Stimulated activated naive CD8-positive, alpha-beta T cell treated with anti-CD3 and anti-CD28 coated beads, Interleukin-15, amount 100 ng/mL, for 72 hours (primary cell): ENCODE measurements at regions not wholly inside any gene's neighbourhood (a gene's known extent, or its start where the extent isn't known, plus 50 kb on each side); places are given as distances from the start of the nearest gene placed in this dataset.
"Not testable (repeated sequence)": the region's sequence is repeated elsewhere in the genome, so short reads cannot be mapped to it uniquely, and the experiment has no call there.

ENCODE experiments used
- ATAC-seq: fragments of 150-1000 bp; cut with Tn5 transposase; 2 replicates; pipeline ENCODE4 v1.10.0; 2021; ENCODE audit warnings: mild to moderate bottlenecking, moderate library complexity
- DNase-seq, 2 donors: peaks; one replicate each; pipeline ENCODE4 v3.0.0; 2021 to 2022
- H3K27ac Mint-ChIP-seq, 2 donors: one replicate each; pipeline ENCODE4 v1.8.0; 2022; ENCODE audit warnings: mild to moderate bottlenecking in 2 of 2, mixed read lengths in 2 of 2, moderate library complexity in 2 of 2
- H3K27me3 Mint-ChIP-seq: one replicate; pipeline ENCODE4 v1.8.0; 2022; ENCODE audit warnings: mixed read lengths
- H3K4me1 Mint-ChIP-seq: one replicate; pipeline ENCODE4 v1.8.0; 2022; ENCODE audit warnings: mild to moderate bottlenecking, mixed read lengths
- H3K4me3 Mint-ChIP-seq, 2 donors: one replicate each; pipeline ENCODE4 v1.8.0; 2022; ENCODE audit warnings: mild to moderate bottlenecking in 2 of 2, mixed read lengths in 2 of 2, moderate library complexity in 1 of 2
- H3K9me3 Mint-ChIP-seq, 2 donors: one replicate each; pipeline ENCODE4 v1.8.0; 2022; ENCODE audit warnings: mixed read lengths in 2 of 2

DNA sequence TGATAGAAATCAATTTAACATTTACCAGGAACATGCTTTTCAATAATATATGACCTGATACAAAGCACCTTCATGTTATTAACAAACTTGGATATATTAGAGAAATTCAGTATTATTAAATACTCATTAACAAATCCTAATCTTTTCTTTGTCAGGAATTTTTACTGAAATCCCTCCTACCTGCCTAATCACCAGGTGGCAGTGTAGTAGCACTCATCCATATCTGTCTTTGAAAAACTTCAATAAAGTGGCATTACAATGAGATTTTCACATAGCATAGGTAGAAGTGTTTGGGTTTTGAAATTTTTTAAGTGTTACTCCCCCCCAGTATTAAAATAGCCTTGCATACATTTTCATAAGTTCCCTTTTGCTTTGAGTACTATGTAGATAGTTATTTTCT is 1246.6 kb upstream of the LRRN3 start:
- Mint-ChIP-seq H3K9me3 (no peaks in the 10 kb centered on the region), H3K4me1 (no peaks in the 10 kb centered on the region), H3K27ac (no peak overlapping the region), H3K4me3 (no peak overlapping the region), H3K27me3 (peaks cover 7% of the 10 kb centered on the region)
- ATAC-seq = no peak
- no peak for DNase-seq

DNA sequence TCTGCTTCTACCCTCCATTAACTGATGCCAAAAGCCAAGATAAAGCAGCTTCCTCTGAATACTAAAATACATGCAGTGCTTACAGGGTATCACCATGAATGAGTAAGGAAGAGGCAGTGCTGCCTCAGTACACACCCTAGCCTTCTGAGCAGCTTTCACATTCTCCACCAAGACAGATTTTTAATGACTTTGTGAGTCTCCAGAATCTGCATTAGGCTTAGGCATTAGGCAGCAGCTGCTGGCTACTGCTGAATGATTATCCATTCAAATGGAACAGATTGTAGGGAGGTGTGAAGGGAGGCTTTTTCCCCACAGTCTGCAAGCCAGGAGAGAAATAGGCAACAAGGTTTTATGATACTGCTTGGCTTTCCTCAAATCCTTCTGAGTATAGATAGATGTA is 1226.7 kb upstream of the LRRN3 start:
- no peak overlapping the region for H3K27ac Mint-ChIP-seq
- H3K27me3 Mint-ChIP-seq = peaks cover 7% of the 10 kb centered on the region
- peaks cover 0 to 7% of the 10 kb centered on the region in 2 donors for H3K9me3 Mint-ChIP-seq
- ATAC-seq (no peak), DNase-seq (no peak)
- no peak overlapping the region for H3K4me3 Mint-ChIP-seq
- H3K4me1 Mint-ChIP-seq = no peaks in the 10 kb centered on the region

DNA sequence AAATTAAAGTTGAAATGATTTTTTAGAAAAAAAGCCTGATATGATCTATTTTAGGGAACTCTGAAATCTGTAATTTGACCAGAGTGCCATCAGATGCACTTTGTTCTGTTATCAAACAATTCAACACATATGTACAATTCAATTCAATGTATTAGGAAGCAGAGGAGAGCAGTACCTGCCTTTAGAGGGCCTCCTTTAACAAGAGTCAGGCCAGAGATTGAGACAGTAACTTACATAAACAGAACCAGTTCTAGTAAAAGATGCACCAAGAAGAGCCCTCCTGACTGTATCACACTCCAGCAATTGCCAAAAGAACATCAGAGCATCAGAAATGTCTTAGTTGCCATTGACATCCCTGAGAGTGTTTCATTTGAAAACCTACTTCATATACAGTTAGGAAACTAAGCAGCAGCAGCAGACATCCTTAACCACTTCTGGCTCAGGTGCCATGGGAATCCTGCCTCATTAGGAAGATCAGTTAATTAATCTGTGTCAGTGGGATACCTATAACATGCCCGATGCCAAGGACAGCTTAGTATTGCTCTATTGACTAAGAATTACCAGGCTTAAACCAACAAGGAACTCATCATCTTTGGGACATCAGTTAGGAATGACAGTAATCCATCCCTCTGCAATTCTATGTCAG is 1222.6 kb upstream of the LRRN3 start:
- no peak overlapping the region for H3K27ac Mint-ChIP-seq
- H3K9me3 Mint-ChIP-seq = no peaks in the 10 kb centered on the region
- no peak overlapping the region for H3K4me3 Mint-ChIP-seq
- H3K27me3 Mint-ChIP-seq = no peaks in the 10 kb centered on the region
- no peak for ATAC-seq
- no peak for DNase-seq
- no peaks in the 10 kb centered on the region for H3K4me1 Mint-ChIP-seq

DNA sequence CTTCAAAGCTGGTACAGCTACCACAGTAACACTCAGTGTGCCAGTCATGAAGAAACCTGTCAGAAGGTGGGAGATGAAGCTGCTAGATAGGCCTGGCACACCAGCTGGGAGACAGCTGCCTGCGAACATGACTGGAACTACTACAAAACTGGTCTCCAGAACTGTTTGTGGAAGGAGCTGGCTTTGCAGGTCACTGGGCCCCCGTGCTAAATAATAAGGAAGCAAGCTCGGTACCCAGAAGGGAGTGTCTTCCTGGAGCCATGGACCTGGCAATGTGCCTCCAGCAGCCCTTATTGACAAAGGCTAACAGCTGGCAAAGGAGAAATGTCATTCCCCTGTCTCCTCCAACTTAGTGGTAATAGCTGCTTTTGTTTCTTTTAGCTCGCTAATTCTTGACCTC is 1217.6 kb upstream of the LRRN3 start:
- Mint-ChIP-seq H3K4me1 (no peaks in the 10 kb centered on the region), H3K27me3 (no peaks in the 10 kb centered on the region), H3K27ac (no peak overlapping the region), H3K4me3 (no peak overlapping the region), H3K9me3 (no peaks in the 10 kb centered on the region)
- no peak for DNase-seq
- no peak for ATAC-seq

DNA sequence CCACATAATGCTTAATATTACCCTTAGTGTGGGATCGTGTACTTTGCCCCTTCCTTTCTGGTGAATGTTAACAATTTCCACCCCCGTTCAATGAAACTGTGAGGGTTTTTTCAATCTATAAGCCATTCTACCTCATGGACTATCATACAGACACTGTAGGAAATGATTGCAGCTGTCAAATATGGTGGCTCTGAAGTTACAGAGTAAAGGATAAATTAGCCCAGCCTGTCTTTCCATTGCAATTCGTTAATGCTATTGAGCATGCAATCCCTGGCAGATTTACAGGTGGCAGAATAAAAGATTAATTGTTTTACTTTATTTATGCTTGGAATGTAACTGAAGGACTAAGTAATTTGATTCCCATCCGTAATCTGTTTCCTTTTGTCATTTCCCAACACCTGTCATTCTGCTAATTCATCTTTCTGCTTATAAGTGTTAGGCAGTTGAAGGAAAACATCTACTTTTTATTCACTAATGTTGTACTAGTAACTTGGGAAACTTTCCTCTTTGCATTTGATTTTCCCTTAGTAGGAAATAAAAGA is 1211.6 kb upstream of the LRRN3 start:
- ATAC-seq = no peak
- no peak for DNase-seq
- no peak overlapping the region for H3K4me3 Mint-ChIP-seq
- peaks cover 7% of the 10 kb centered on the region for H3K27me3 Mint-ChIP-seq
- H3K9me3 Mint-ChIP-seq = no peaks in the 10 kb centered on the region
- no peak overlapping the region for H3K27ac Mint-ChIP-seq
- H3K4me1 Mint-ChIP-seq = no peaks in the 10 kb centered on the region

DNA sequence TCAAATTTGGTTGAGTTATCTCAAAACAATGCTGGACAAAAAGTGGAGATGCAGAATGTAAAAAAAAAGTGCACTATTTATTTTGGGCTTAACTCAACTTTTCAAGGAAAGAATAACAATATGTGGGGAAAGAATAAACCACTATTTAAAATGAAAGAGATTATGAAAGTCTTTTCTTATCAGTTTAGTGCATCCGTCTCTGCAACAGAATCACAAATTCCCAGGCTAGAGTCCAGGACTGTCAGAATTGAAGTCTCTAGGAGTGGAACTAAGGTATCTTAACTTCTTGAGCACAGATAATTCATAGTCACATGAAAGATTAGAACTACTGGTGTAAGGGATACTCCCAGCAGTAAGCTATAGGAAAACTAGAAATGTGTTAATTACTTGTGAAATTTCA is 1200.3 kb upstream of the LRRN3 start:
- Mint-ChIP-seq H3K27ac (no peak overlapping the region), H3K4me3 (no peak overlapping the region), H3K27me3 (no peaks in the 10 kb centered on the region), H3K9me3 (no peaks in the 10 kb centered on the region), H3K4me1 (no peaks in the 10 kb centered on the region)
- no peak for DNase-seq
- no peak for ATAC-seq

DNA sequence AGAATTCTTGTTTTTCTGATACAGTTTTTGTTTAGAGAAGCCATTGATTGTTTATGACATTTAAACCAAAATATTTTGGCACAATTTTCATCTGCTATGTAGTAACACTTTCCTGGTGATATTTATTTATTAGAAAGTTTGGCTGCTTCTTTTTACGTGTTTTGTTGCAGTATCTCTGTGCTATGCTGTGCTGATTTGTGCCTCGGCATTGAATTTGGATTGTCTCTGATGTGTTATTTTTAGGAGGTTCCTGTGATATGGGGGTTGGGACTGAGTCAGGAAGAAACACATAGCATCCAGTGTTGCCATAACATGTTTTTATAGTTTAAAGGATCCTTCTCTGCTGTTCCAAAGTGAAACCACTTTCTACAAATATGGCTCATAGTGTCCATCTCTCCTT is 1197.7 kb upstream of the LRRN3 start:
- no peak overlapping the region for H3K27ac Mint-ChIP-seq
- H3K9me3 Mint-ChIP-seq = no peaks in the 10 kb centered on the region
- ATAC-seq (no peak), DNase-seq (no peak)
- H3K27me3 Mint-ChIP-seq = no peaks in the 10 kb centered on the region
- H3K4me3 Mint-ChIP-seq = no peak overlapping the region
- no peaks in the 10 kb centered on the region for H3K4me1 Mint-ChIP-seq

DNA sequence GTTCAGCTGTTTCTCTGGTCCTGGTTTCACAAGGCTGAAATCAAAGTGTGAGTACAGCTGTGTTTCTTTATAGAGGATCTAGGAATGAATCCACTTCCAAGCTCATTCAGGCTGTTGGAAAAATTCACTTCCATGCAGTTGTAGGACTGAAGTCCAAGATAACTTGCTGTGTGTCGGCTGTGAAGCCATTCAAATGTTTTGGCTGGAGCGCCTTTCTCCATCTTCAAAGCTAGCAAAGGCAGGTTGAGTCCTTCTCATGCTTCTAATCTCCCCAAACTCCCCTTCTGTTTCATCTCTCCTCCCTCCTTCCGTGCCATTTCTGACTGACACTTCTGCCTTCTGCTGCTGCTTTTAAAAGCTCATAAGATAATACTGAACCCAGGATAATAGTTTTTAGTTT is 1195.4 kb upstream of the LRRN3 start:
- Mint-ChIP-seq H3K27ac (no peak overlapping the region), H3K27me3 (no peaks in the 10 kb centered on the region), H3K4me3 (no peak overlapping the region), H3K9me3 (no peaks in the 10 kb centered on the region), H3K4me1 (no peaks in the 10 kb centered on the region)
- ATAC-seq (no peak), DNase-seq (no peak)

DNA sequence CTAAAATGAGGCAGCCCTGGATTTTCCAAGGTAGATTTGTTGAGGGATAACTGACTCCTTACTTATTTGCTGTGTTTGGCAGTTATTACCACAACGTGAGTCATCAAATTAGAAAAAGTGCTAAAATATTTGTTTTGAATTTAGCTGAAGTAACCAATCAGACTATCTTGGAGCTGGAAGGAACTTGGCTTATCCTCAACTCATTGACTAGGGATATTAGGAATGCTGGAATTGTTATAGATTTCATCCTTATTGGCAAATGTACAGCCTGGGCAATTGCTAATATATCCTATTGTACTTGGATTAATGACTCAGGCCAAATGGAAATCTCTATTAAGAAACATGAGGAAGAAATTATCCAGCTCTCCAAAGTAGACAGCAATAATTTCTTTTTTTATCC is 1189.0 kb upstream of the LRRN3 start:
- no peaks in the 10 kb centered on the region for H3K9me3 Mint-ChIP-seq
- no peak for DNase-seq
- H3K27ac Mint-ChIP-seq = no peak overlapping the region
- no peaks in the 10 kb centered on the region for H3K4me1 Mint-ChIP-seq
- ATAC-seq = no peak
- H3K4me3 Mint-ChIP-seq = no peak overlapping the region
- no peaks in the 10 kb centered on the region for H3K27me3 Mint-ChIP-seq

DNA sequence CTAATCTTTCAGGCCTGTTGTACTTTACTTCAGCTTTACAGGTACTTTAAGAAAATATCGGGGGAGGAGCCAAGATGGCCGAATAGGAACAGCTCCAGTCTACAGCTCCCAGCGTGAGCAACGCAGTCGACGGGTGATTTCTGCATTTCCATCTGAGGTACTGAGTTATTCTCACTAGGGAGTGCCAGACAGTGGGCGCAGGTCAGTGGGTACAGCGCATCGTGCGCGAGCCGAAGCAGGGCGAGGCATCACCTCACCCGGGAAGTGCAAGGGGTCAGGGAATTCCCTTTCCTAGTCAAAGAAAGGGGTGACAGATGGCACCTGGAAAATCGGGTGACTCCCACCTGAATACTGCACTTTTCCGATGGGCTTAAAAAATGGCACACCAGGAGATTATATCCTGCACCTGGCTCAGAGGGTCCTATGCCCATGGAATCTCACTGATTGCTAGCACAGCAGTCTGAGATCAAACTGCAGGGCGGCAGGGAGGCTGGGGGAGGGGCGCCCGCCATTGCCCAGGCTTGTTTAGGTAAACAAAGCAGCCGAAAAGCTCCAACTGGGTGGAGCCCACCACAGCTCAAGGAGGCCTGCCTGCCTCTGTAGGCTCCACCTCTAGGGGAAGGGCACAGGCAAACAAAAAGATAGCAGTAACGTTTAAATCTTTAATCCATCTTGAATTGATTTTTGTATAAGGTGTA is 1185.4 kb upstream of the LRRN3 start:
- not testable (repeated sequence) for H3K4me3 Mint-ChIP-seq, H3K4me1 Mint-ChIP-seq, ATAC-seq, H3K27ac Mint-ChIP-seq, DNase-seq, H3K27me3 Mint-ChIP-seq, H3K9me3 Mint-ChIP-seq

DNA sequence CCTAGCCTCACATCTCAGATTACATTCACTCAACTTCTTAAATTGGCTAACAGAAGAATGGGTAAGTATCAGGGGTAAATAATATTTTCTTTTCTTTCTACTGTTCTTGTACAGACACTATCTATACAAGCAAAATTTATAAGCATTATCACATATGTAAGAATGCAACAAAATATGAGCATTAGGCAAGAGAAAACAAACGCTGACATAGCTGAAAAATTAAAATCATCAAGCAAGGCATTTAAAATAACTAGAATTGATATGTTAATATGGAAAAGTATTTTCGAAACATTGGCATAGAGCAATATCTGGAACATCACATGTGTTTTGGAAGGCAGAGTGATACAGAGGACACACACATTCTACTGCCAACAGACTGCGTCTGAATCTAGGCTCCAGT is 1175.3 kb upstream of the LRRN3 start:
- no peak overlapping the region for H3K4me3 Mint-ChIP-seq
- H3K9me3 Mint-ChIP-seq = peaks cover 0 to 7% of the 10 kb centered on the region in 2 donors
- ATAC-seq = no peak
- no peaks in the 10 kb centered on the region for H3K4me1 Mint-ChIP-seq
- no peaks in the 10 kb centered on the region for H3K27me3 Mint-ChIP-seq
- DNase-seq = no peak
- H3K27ac Mint-ChIP-seq = no peak overlapping the region

DNA sequence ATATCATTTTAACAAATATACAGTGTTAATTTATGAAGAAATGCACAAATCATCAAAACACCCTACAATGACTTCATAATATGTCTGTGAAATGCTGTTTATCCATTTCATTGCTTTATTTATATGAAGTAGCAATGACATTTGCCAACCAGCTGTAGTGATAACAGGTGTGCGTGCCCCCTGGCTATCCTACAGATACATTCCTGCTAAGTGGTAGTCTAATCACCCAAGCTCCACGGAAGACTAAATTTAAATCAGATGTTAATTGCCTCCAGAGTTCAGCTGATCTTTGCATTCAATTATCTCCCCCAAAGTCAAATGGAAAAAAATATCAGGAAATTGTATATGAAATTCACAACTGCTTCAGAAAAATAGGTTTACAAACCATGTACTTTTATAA is 1164.2 kb upstream of the LRRN3 start:
- ATAC-seq (no peak), DNase-seq (no peak)
- Mint-ChIP-seq H3K4me1 (no peaks in the 10 kb centered on the region), H3K4me3 (no peak overlapping the region), H3K9me3 (peaks cover 12 to 31% of the 10 kb centered on the region in 2 donors), H3K27ac (no peak overlapping the region), H3K27me3 (no peaks in the 10 kb centered on the region)

DNA sequence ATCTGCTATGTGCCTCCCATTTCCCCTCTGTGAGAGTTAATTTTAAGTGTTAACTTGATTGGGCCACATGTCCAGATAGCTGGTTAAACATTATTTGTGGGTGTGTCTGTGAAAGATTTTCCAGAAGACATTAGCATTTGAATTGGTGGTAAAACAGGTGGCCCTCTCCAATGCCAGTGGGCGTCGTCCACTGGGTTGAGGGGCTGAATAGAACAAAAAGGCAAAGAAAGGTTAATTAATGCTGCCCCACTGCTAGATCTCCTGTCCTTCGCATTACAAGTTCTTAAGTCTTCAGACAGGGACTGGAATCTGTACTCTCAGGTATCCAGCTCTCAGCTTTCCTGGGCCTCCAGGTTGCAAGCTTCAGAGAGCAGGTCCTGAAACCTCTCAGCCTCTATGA is 1160.9 kb upstream of the LRRN3 start:
- Mint-ChIP-seq H3K4me1 (no peaks in the 10 kb centered on the region), H3K27me3 (no peaks in the 10 kb centered on the region), H3K4me3 (no peak overlapping the region), H3K9me3 (peaks cover 5 to 7% of the 10 kb centered on the region in 2 donors), H3K27ac (no peak overlapping the region)
- no peak for DNase-seq
- no peak for ATAC-seq

DNA sequence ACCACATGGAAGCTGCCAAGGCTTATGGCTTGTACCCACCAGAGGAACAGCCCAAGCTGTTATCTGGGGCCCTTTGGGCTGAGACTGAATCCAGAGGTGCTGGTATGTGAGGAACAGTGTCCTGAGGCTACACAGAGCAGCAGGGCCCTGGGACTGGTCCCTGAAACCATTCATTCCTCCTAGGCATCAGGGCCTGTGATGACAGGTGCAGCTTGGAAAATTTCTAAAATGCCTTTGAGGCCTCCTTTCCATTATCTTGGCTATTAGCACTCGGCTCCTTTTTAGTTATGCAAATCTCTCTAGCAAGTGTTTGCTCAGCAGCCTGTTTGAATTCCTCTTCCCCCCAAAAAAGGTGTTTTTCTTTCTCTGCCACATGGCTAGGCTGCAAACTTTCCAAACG is 1151.7 kb upstream of the LRRN3 start:
- no peaks in the 10 kb centered on the region for H3K4me1 Mint-ChIP-seq
- no peak overlapping the region for H3K4me3 Mint-ChIP-seq
- DNase-seq = no peak
- H3K27me3 Mint-ChIP-seq = peaks cover 6% of the 10 kb centered on the region
- no peak overlapping the region for H3K27ac Mint-ChIP-seq
- no peak for ATAC-seq
- H3K9me3 Mint-ChIP-seq = peaks cover 7% of the 10 kb centered on the region in 2 donors

DNA sequence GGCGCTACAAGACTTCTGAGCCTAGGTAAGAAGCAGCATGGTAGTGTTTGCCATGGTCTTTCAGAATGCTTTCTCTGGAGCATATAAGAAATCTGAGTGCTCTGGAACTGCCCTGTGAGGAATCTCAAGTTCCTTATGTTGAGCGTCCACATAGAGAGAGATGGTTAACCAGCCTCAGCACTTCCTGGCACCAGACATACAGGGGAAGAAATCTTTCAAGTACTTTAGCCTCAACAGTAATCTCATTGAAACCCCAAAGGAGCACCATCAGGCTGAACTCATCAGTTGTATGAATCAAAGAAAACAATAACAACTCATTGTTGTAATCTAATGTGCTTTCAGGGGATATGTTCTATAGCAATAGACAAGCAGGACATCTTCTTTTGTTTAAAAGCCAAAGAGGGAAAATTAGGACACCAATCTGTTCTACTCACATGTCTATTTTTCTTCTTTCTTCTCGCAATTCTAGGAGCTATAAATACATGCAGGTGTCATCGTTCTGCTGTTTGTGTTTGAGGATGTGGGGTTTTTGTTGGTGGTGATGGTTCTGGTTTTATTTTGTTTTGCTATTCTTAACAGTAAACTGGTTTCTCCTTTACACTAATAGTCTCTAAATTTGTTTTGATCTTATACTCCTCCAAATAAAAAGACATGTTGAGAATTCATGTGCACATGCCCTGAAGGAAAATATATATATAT is 1145.0 kb upstream of the LRRN3 start:
- no peaks in the 10 kb centered on the region for H3K27me3 Mint-ChIP-seq
- no peak overlapping the region for H3K4me3 Mint-ChIP-seq
- no peaks in the 10 kb centered on the region for H3K4me1 Mint-ChIP-seq
- ATAC-seq = no peak
- H3K27ac Mint-ChIP-seq = no peak overlapping the region
- no peak for DNase-seq
- peaks cover 0 to 3% of the 10 kb centered on the region in 2 donors for H3K9me3 Mint-ChIP-seq

DNA sequence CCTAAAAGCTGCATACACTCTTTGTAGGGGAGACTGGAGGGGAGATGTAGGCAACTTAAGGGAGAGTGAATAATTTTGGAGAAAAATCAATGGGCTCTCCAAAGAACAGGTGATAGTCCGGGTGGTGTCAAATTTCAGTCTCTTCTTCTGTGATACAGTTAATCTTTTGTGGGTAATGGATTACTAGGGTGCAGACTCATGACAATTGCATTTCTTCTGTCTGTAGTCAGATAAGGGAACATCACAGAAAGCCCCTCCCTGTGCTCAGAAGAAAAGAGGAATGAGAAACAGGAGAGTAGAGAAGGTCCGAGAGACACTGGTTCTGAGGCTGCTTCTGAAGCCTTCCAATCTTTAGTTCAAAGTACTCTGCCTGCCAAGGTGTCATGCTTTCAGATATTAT is 1140.7 kb upstream of the LRRN3 start:
- peaks cover 0 to 10% of the 10 kb centered on the region in 2 donors for H3K9me3 Mint-ChIP-seq
- no peak overlapping the region for H3K4me3 Mint-ChIP-seq
- no peak overlapping the region for H3K27ac Mint-ChIP-seq
- H3K27me3 Mint-ChIP-seq = no peaks in the 10 kb centered on the region
- H3K4me1 Mint-ChIP-seq = no peaks in the 10 kb centered on the region
- DNase-seq (no peak), ATAC-seq (no peak)
